ENCODE measurements at regions not wholly inside any gene's neighbourhood (a gene's known extent, or its start where the extent isn't known, plus 50 kb on each side); places are given as distances from the start of the nearest gene placed in this dataset.
A peak's percentile ranks its signal among the peaks of the same experiment; 100 is the strongest.

DNA sequence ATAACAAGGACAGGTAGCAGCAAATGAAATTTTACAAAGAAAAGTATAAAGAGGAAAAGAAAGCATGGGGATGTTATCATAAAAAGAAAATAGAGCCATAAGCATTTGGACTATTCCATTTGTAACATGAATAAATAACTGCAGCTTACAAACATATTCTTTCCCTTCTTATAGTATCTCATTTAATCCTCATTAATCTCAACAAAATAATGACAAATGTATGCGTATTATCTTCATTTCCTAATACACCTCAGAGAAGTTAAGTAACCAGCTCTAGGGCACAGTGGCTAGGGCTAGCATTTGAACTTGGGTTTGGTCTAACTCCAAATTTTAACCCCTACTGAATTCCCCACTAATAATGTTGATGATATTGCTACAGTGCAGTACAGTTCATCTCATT is 175.5 kb upstream of the POU5F2 start:
- TF ChIP-seq, protein P1, sequence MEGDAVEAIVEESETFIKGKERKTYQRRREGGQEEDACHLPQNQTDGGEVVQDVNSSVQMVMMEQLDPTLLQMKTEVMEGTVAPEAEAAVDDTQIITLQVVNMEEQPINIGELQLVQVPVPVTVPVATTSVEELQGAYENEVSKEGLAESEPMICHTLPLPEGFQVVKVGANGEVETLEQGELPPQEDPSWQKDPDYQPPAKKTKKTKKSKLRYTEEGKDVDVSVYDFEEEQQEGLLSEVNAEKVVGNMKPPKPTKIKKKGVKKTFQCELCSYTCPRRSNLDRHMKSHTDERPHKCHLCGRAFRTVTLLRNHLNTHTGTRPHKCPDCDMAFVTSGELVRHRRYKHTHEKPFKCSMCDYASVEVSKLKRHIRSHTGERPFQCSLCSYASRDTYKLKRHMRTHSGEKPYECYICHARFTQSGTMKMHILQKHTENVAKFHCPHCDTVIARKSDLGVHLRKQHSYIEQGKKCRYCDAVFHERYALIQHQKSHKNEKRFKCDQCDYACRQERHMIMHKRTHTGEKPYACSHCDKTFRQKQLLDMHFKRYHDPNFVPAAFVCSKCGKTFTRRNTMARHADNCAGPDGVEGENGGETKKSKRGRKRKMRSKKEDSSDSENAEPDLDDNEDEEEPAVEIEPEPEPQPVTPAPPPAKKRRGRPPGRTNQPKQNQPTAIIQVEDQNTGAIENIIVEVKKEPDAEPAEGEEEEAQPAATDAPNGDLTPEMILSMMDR (IDR thresholded peaks at IDR 0.05; ENCODE audit: low read depth, low read length), result no peak
- H3K4me3 ChIP-seq (ENCODE audit: low read depth, low read length), result no peak overlapping the region

DNA sequence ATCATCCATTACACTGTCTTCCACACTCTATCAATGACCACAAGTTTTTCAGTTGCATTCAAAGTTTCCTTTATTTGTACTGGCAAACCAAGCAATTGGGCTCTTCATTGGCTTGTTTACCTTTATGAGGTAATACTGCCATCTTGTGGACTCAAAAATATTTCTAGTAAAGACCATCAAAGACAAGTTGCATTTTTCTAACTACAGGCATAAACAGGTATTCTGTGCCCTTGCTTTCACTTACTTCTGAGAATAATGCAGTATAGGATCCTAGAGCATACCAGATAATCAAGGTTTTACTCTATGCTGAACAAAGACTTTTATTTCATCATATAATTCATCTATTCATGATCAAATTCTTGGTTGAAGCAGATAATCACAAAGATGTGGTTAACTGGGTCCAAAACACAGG is 173.7 kb upstream of the POU5F2 start:
- H3K4me3 ChIP-seq (ENCODE audit: low read depth, low read length), result no peak overlapping the region

DNA sequence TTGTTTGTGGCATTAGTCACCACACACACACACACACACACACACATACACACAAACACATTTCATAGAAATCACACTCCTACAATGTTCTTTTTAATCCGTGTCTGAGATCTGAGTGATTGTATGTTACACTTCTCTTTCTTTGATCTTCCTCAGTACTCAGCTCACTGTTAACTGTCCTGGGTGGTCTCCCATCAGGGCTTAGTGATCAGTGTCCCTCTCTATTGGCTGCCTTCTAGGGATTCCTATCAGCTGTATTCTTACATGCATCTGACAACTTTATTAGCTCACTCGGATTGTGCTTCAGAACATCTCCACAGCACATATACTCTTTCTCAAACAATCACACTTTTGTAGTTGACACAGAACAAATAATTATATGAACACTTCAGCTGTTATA is 170.2 kb upstream of the POU5F2 start:
- no peak overlapping the region for H3K4me3 ChIP-seq (ENCODE audit: low read depth, low read length)
- TF ChIP-seq, protein P1 (IDR thresholded peaks at IDR 0.05; ENCODE audit: low read depth, low read length), result no peak

More for the DNA sequence above, 173.7 kb upstream of the POU5F2 start:
- TF ChIP-seq, protein P1 (IDR thresholded peaks at IDR 0.05; ENCODE audit: low read depth, low read length), result peak; percentile 11; the same call in 1 of the 2 replicates

DNA sequence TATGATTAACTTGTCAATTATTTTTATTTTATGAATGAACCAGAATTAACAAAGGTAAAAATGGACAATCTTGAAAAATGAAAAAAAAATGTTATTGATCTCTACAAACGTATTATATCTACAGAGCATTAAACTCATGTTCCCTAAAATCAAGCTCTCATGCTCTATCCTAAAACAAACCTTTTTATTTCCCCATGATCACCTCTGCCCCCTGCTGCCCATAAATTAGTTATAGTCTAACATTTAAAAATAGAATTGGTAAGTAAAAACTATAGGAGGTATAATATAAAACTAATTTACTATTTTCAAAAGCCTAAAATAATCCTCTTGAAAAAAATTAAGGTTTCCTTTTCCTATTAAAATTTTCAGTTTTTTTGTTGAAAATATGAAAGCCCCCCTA is 168.0 kb upstream of the POU5F2 start:
- H3K4me3 ChIP-seq (ENCODE audit: low read depth, low read length), result no peak overlapping the region
- TF ChIP-seq, protein P1 (IDR thresholded peaks at IDR 0.05; ENCODE audit: low read depth, low read length), result no peak

DNA sequence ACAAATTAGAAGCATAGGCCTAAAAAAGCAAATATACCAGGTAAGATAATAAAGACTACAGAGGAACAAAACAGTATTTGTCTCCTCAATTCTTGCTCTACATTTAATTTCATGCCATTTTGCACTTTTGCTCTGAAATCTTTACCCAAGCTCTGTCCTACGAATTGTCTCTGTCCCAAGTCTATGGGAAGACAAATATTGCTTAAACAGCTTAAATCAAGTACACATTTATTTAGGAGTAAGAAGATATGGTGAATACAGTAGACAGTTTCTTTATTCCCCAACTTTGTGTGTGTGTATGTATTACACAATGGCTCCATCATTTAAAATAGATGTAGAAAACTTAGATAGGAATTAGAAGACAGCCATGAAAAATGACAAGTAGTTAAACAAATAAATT is 163.5 kb upstream of the POU5F2 start:
- TF ChIP-seq, protein P1 (IDR thresholded peaks at IDR 0.05; ENCODE audit: low read depth, low read length), result no peak
- no peak overlapping the region for H3K4me3 ChIP-seq (ENCODE audit: low read depth, low read length)

DNA sequence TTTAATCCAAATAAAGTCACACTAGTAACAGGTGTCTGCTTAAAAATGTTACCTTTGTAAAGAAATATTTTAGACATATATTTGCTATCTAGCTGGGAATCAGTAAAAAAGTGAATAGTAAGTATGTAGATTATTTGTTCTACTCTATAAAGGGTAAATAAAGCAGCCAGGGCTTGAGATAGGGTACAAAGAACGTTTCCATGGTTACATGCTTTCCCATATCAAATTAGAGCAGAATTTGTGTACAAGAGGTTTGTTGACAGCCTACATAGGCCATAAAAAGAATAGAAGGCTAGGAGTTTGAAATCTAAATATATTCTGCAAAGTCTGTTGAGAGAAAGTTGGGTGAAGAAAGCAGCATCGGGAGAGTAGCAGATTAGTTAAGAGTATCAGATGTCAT is 160.9 kb upstream of the POU5F2 start:
- TF ChIP-seq, protein P1 (IDR thresholded peaks at IDR 0.05; ENCODE audit: low read depth, low read length), result no peak
- no peak overlapping the region for H3K4me3 ChIP-seq (ENCODE audit: low read depth, low read length)

DNA sequence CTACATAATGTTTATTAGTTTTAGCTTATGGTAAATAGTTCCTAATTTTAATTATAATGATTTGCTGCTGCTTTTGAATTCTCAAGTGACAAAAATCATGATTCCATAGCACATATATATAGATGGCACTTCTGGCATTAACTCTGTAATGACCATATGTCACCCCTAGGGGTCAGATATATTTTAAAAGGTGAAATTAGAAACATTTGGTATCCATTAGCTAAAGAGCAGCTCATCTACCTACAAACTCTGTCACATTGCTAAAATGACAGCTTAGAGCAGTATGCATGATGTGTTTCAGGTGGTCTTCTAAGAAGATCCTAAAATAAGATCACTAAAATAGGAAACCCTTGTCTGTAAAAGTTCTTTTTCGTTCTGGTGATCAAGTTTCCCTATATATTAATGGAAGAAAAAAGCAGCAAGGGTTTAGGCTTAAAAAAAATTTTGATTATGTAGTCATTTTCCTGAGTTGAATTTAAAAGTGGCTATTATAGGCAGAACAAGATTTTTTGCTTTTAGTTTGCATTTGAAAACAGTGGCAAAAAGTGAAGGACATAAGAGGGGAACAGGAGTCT is 157.7 kb upstream of the POU5F2 start:
- no peak overlapping the region for H3K4me3 ChIP-seq (ENCODE audit: low read depth, low read length)
- TF ChIP-seq, protein P1 (IDR thresholded peaks at IDR 0.05; ENCODE audit: low read depth, low read length), result peak; percentile 21; the same call in 1 of the 2 replicates
